ENCODE measurements at regions not wholly inside any gene's neighbourhood (a gene's known extent, or its start where the extent isn't known, plus 50 kb on each side); places are given as distances from the start of the nearest gene placed in this dataset.
"Not testable (repeated sequence)": the region's sequence is repeated elsewhere in the genome, so short reads cannot be mapped to it uniquely, and the experiment has no call there.

DNA sequence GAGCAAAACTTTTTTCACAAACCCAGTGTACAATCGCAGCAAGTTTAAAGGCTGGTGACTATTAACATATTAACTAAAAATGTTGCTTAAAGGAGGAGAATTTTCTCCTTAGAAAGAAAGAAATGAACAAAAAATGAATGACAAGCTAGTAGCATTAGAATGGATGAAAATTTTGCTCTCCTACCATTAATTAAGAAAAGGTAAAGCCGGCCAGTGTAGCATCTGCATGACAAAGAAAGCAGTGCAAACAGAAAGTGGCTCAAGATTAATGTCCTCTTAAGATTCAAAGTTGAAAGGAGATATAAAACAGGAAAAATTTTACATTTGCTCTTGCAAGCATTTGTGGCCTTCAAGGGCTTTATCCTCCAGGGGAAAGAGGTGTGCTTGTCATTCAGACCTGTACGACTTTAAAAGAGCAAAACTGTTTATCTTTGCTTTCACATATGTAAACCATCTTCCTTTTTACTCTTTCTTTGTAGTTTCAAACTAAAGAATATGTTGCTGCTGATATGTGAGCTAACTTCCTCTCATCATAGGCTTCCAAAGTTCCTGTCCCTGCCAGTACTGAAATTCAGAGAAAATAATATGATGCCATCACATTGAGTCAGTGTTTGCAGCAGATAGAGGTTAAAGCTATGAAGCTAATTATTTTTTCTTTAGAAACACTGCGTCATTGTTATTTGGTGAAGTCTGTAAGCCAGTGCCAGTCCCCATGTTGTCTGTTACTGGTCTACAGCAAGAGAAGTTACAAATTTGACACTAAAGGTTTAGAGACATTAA is 439.1 kb upstream of the GRM7 start:
- POLR2A ChIA-PET: no interaction called here
- Mint-ChIP-seq H3K4me1 (ENCODE audit: low read depth) (no peaks in the 10 kb centered on the region), H3K4me3 (no peak overlapping the region), H3K36me3 (ENCODE audit: low read depth) (no peaks in the 10 kb centered on the region), H3K27ac (no peak overlapping the region), H3K27me3 (ENCODE audit: low read depth) (no peaks in the 10 kb centered on the region), H3K9me3 (ENCODE audit: insufficient read depth) (peaks cover 10% of the 10 kb centered on the region)
- DNase-seq (no peak), ATAC-seq (no peak)
- CTCF ChIA-PET: no interaction called here

DNA sequence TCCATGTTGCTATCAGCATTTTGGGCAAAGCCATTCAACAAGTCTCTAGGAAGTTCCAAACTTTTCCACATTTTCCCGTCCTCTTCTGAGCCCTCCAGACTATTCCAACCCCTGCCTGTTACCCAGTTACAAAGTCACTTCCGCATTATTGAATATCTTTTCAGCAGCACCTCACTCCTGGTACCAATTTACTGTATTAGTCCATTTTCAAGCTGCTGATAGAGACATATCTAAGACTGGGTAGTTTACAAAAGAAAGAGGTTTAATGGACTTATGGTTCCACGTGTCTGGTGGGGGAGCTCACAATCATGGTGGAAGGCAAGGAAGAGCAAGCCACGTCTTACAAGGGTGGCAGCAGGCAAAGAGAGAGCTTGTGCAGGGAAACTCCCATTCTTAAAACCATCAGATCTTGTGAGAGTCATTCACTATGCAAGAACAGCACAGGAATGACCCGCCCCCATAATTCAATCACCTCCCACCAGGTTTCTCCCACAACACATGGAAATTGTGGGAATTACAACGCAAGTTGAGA is 435.6 kb upstream of the GRM7 start:
- Mint-ChIP-seq H3K9me3 (ENCODE audit: insufficient read depth) (peaks cover 14% of the 10 kb centered on the region), H3K36me3 (ENCODE audit: low read depth) (no peaks in the 10 kb centered on the region), H3K4me3 (no peak overlapping the region), H3K4me1 (ENCODE audit: low read depth) (no peaks in the 10 kb centered on the region), H3K27ac (no peak overlapping the region), H3K27me3 (ENCODE audit: low read depth) (no peaks in the 10 kb centered on the region)
- ATAC-seq: no peak
- DNase-seq: no peak
- CTCF ChIA-PET: no interaction called here
- POLR2A ChIA-PET: no interaction called here

DNA sequence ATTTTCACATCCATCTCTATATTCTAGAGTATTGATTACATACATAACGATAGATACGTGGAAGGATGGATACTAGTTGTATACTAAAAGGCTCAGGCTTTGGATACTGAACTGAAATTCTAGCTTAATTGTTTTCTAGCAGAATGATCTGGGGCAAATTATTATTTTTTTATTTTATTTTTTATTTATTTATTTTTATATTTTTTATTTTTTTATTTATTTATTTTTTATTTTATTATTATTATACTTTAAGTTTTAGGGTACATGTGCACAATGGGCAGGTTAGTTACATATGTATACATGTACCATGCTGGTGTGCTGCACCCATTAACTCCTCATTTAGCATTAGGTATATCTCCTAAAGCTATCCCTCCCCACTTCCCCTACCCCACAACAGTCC is 432.6 kb upstream of the GRM7 start:
- DNase-seq; H3K27ac Mint-ChIP-seq; H3K4me3 Mint-ChIP-seq; CTCF ChIA-PET; H3K36me3 Mint-ChIP-seq (ENCODE audit: low read depth); H3K27me3 Mint-ChIP-seq (ENCODE audit: low read depth); ATAC-seq; POLR2A ChIA-PET; H3K4me1 Mint-ChIP-seq (ENCODE audit: low read depth): not testable (repeated sequence)
- H3K9me3 Mint-ChIP-seq (ENCODE audit: insufficient read depth): peaks cover 13% of the 10 kb centered on the region

DNA sequence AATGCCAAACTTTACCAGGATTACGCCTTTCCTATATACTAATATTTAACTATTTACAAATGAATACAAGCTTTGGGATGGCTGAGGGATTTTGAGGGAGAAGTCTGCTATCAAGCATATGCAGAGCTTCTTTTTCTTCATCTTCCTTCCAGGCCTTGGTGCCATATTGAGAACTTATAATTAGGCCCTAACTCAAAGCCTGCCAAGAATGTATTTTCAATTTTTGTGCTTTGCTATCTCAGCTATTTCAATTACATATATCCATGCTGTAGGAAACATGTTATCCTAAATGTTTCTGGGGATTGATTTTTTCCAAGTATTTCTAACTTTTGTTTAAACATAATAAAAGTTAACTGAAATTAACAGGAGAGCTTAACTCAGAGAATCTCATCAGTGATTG is 425.0 kb upstream of the GRM7 start:
- CTCF ChIA-PET: no interaction called here
- POLR2A ChIA-PET: no interaction called here
- ATAC-seq (no peak), DNase-seq (no peak)
- Mint-ChIP-seq H3K36me3 (ENCODE audit: low read depth) (no peaks in the 10 kb centered on the region), H3K4me1 (ENCODE audit: low read depth) (no peaks in the 10 kb centered on the region), H3K27me3 (ENCODE audit: low read depth) (no peaks in the 10 kb centered on the region), H3K4me3 (no peak overlapping the region), H3K9me3 (ENCODE audit: insufficient read depth) (peaks cover 13% of the 10 kb centered on the region), H3K27ac (no peak overlapping the region)

DNA sequence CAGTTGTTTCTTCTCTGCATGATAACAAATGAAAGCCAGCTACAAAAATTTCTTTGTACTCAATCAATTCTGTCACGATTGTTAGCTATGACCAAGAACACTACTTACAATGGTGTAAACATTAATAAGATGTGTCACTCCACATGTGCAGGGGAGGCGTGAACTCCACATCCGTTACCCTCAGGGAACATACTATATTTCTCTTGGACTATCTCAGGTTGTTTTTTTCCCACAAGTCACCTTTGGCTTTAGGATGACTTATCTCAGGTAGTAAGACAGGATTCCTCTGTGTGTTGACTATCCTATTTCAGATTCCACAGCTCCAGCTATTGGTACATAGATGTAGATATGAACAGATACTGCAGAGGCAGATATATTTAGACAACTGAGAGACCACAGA is 423.3 kb upstream of the GRM7 start:
- ATAC-seq (no peak), DNase-seq (no peak)
- Mint-ChIP-seq H3K9me3 (ENCODE audit: insufficient read depth) (peaks cover 17% of the 10 kb centered on the region), H3K27me3 (ENCODE audit: low read depth) (no peaks in the 10 kb centered on the region), H3K27ac (no peak overlapping the region), H3K4me3 (no peak overlapping the region), H3K4me1 (ENCODE audit: low read depth) (no peaks in the 10 kb centered on the region), H3K36me3 (ENCODE audit: low read depth) (no peaks in the 10 kb centered on the region)
- POLR2A ChIA-PET: no interaction called here
- CTCF ChIA-PET: interaction anchor here (0.6 kb wide), 1 partner anchor 193 kb away, joined by 3 read pairs; no protein-coding TSS in a partner anchor

DNA sequence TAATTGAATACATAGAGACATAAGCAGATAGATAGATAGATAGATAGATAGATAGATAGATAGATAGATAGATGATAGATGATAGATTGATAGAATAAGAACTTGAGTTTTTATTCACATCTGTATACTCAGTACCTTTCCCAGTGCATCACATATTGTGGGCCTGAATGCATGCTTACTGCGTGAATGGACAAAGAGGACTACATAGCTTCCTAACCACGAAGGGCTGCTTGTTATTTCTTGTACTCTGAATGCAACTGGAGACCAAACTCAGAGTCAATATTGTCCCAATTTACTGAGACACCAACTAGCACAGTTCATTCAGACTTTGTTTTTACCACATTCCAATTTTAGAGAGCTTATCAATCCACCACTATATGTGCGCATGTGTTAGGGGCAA is 422.9 kb upstream of the GRM7 start:
- H3K36me3 Mint-ChIP-seq (ENCODE audit: low read depth): no peaks in the 10 kb centered on the region
- ATAC-seq (no peak), DNase-seq (no peak)
- POLR2A ChIA-PET: no interaction called here
- H3K9me3 Mint-ChIP-seq (ENCODE audit: insufficient read depth): peaks cover 17% of the 10 kb centered on the region
- no peak overlapping the region for H3K27ac Mint-ChIP-seq
- H3K4me1 Mint-ChIP-seq (ENCODE audit: low read depth): no peaks in the 10 kb centered on the region
- no peaks in the 10 kb centered on the region for H3K27me3 Mint-ChIP-seq (ENCODE audit: low read depth)
- no peak overlapping the region for H3K4me3 Mint-ChIP-seq
- CTCF ChIA-PET: interaction anchor here (0.6 kb wide), 1 partner anchor 193 kb away, joined by 3 read pairs; no protein-coding TSS in a partner anchor

DNA sequence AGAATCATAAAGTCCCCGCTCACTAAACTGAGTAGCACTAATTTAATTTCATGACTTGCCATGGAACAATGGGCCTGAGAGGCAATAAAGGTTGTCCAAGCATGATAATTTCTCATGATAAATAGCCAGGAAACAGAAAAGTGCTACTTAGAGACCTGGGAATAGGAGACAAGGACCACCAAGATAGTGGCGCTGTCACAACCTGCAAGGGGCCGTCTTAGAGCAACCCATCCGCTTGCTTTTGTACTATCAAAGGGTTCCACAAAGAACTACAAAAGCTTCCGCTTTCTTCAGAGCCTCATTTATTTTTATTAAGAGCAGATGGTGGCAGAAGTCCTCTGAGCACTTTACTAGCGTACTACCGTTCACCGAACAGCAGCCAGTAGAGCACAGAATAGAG is 421.7 kb upstream of the GRM7 start:
- DNase-seq (no peak), ATAC-seq (no peak)
- Mint-ChIP-seq H3K4me3 (no peak overlapping the region), H3K36me3 (ENCODE audit: low read depth) (no peaks in the 10 kb centered on the region), H3K9me3 (ENCODE audit: insufficient read depth) (peaks cover 14% of the 10 kb centered on the region), H3K27me3 (ENCODE audit: low read depth) (no peaks in the 10 kb centered on the region), H3K4me1 (ENCODE audit: low read depth) (no peaks in the 10 kb centered on the region), H3K27ac (no peak overlapping the region)
- ChIA-PET POLR2A (no interaction called here), CTCF (no interaction called here)

DNA sequence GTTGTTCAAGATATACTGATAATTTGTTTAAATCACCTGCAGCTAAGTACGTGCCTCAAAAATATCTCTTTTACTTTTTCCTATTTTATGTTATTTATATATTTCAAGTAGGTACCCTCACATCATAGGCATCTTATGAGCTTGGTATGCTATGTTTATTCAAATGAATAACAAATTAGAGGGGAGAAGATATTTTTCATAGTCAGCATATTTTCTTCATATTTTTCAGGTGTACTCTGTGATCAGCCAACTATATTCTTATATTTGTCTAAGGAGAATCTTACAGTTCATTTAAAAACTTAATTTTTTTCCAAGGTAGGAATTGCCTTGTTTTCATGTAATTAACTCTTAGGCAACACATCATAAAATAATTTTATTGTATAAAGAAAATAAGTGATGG is 421.1 kb upstream of the GRM7 start:
- DNase-seq: no peak
- Mint-ChIP-seq H3K4me1 (ENCODE audit: low read depth) (no peaks in the 10 kb centered on the region), H3K9me3 (ENCODE audit: insufficient read depth) (peaks cover 12% of the 10 kb centered on the region), H3K27ac (no peak overlapping the region), H3K27me3 (ENCODE audit: low read depth) (no peaks in the 10 kb centered on the region), H3K4me3 (no peak overlapping the region), H3K36me3 (ENCODE audit: low read depth) (no peaks in the 10 kb centered on the region)
- ChIA-PET POLR2A (no interaction called here), CTCF (no interaction called here)
- ATAC-seq: no peak

DNA sequence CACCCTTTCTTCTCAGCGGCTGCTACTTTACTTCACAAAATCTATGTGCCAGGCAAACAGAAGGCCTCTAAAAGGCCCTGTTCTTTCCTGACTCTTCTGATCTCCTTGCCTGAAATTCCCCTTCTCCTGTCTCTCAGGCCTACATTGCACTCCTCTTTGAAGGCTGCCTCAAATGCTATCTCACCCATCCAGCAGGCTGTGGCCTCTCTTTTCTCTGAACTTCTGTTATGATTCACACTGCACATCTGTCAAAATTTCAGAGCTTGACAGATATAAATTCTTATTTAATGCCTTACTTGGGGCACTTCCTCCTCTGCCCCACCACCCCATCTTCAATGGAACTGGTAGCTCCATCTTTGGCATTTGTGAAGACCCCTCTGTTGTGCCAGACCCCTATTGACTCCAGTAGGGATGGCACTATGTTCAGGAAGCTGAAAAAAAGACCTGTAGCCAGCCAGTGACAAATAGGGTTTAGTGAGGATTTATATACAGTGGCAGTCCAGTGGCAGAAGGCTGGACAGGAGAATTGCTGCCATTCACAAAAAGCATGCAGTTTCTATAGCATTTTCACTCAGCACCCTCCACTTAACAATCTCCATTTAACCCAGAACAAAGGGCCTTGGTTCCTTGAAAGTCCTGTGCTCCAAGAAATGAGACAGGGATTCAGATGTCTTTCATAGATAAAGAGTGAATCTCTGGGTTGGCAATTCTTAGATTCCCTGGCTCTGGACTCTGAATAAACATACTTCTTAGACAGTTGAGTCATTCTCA is 415.8 kb upstream of the GRM7 start:
- DNase-seq (no peak), ATAC-seq (no peak)
- no peaks in the 10 kb centered on the region for H3K27me3 Mint-ChIP-seq (ENCODE audit: low read depth)
- H3K4me1 Mint-ChIP-seq (ENCODE audit: low read depth): no peaks in the 10 kb centered on the region
- H3K27ac Mint-ChIP-seq: no peak overlapping the region
- H3K9me3 Mint-ChIP-seq (ENCODE audit: insufficient read depth): peaks cover 5% of the 10 kb centered on the region
- CTCF ChIA-PET: no interaction called here
- H3K4me3 Mint-ChIP-seq: no peak overlapping the region
- POLR2A ChIA-PET: no interaction called here
- no peaks in the 10 kb centered on the region for H3K36me3 Mint-ChIP-seq (ENCODE audit: low read depth)

DNA sequence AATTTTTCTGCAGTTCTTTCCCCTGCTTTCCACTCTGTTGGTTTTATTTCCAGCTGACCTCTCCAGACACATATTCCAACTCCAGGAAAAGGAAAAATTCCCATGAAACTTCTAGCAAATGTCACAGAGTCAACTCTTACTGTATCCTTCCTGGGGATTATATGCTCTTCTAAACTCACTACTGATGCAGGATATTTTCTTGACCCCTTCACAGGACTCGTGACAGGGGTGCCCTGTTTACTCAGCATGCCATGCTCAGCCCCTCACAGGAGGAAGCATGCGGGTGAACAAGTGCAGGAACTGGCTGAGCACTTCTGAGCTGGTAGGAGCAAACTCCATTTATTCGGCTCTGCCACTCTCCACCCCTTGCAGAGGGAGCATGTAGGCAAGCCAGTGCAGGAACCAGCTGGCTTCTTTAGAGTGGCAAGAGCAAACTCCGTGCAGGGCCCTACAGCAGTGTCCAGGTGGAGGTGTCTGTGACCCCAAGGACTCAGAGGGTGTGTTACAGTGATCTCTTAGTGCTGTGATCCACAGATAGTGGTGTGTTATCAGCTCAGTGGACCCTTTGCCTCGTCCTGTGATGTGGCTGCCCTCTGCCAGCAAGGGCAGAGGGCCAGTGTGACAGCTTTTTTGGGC is 413.6 kb upstream of the GRM7 start:
- CTCF ChIA-PET: no interaction called here
- Mint-ChIP-seq H3K9me3 (ENCODE audit: insufficient read depth) (peaks cover 4% of the 10 kb centered on the region), H3K4me1 (ENCODE audit: low read depth) (no peaks in the 10 kb centered on the region)

DNA sequence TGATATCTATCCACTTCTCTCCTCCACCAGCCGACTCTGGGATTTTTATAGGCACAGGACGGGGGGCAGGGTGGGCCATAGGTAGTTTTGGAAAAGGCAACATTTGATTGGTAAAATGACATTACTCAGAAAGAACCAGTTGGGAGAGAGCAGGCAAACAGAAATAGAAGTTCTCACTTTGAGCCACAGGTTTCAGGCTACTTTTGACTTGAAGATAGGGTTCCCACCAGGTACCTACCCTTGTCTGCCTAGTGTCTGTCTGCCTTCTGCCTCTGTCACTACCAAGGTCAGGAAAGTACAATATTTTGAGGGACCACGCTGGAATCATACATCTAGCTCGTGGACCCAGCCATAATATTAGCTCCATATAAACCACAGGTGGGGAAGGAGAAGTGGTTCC is 412.9 kb upstream of the GRM7 start:
- H3K36me3 Mint-ChIP-seq (ENCODE audit: low read depth): no peaks in the 10 kb centered on the region
- H3K27me3 Mint-ChIP-seq (ENCODE audit: low read depth): no peaks in the 10 kb centered on the region
- H3K4me1 Mint-ChIP-seq (ENCODE audit: low read depth): no peaks in the 10 kb centered on the region
- no peak for ATAC-seq
- DNase-seq: no peak
- H3K27ac Mint-ChIP-seq: no peak overlapping the region
- no peak overlapping the region for H3K4me3 Mint-ChIP-seq
- CTCF ChIA-PET: interaction anchor here (0.6 kb wide), 1 partner anchor 200 kb away, joined by 3 read pairs; no protein-coding TSS in a partner anchor
- H3K9me3 Mint-ChIP-seq (ENCODE audit: insufficient read depth): peaks cover 4% of the 10 kb centered on the region
- POLR2A ChIA-PET: no interaction called here

More for the DNA sequence above, 413.6 kb upstream of the GRM7 start:
- POLR2A ChIA-PET: no interaction called here
- no peaks in the 10 kb centered on the region for H3K36me3 Mint-ChIP-seq (ENCODE audit: low read depth)
- H3K4me3 Mint-ChIP-seq: no peak overlapping the region
- H3K27ac Mint-ChIP-seq: no peak overlapping the region
- H3K27me3 Mint-ChIP-seq (ENCODE audit: low read depth): no peaks in the 10 kb centered on the region
- ATAC-seq (no peak), DNase-seq (no peak)

DNA sequence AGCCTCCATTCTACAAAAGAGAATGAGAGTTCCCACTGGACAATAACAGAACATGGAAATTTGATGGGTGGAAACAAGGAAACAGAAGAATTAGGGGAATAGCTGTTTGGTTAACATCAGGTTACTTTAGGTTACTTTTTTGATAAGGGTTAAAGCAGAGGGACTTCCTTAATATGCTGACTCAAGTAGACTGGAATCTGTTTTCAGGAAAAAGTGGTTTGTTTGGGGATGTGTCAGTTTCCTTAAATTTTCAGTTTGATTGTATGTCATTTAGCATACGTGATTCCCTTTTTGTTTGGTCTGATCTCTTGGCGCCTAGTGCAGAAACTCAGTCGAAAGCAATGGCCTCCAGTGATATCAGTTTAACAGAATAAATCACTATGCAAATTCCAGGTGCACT is 411.8 kb upstream of the GRM7 start:
- H3K36me3 Mint-ChIP-seq (ENCODE audit: low read depth): no peaks in the 10 kb centered on the region
- H3K4me3 Mint-ChIP-seq: no peak overlapping the region
- no peak overlapping the region for H3K27ac Mint-ChIP-seq
- no peak for DNase-seq
- POLR2A ChIA-PET: no interaction called here
- H3K27me3 Mint-ChIP-seq (ENCODE audit: low read depth): no peaks in the 10 kb centered on the region
- H3K4me1 Mint-ChIP-seq (ENCODE audit: low read depth): no peaks in the 10 kb centered on the region
- no peak for ATAC-seq
- H3K9me3 Mint-ChIP-seq (ENCODE audit: insufficient read depth): peaks cover 4% of the 10 kb centered on the region
- CTCF ChIA-PET: no interaction called here
